OCI-LY3 (cell line): ENCODE measurements at regions not wholly inside any gene's neighbourhood (a gene's known extent, or its start where the extent isn't known, plus 50 kb on each side); places are given as distances from the start of the nearest gene placed in this dataset.

Experiments used
- EZH2phosphoT487 ChIP-seq: fragments of 200-600 bp; shearing (Covaris generic); IDR thresholded peaks from 2 replicates; pipeline ENCODE4 v1.6.1; 2018; ENCODE audit warnings: antibody characterized with exemption, mixed run types, low read depth
- TF ChIP-seq, protein P1 (sequence below): fragments of 200-600, 300-600 bp; sonication (generic); IDR thresholded peaks from 2 replicates; pipeline ENCODE4 v1.5.1; 2014; ENCODE audit warnings: antibody characterized with exemption, low read length, low read depth

DNA sequence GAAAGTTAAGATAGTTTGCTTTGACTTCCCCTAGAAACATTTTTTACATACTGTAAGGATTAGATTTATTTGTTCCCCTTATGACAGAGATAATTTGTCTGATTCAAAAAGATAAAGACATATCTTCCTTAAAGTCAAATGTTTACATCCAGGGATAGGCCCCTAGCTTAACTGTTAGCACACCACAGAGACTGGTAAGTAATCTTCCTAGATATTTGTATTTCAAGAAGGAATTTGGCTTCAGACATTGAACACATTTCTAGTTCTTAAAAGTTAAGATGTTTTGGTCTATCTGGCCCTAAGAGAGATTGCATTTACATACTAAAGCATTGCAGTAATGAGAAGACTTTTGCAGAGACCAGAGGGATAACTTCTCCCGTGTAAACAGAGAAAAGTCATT lies 1201.1 kb upstream of the GJE1 start:
- TF ChIP-seq, protein P1, sequence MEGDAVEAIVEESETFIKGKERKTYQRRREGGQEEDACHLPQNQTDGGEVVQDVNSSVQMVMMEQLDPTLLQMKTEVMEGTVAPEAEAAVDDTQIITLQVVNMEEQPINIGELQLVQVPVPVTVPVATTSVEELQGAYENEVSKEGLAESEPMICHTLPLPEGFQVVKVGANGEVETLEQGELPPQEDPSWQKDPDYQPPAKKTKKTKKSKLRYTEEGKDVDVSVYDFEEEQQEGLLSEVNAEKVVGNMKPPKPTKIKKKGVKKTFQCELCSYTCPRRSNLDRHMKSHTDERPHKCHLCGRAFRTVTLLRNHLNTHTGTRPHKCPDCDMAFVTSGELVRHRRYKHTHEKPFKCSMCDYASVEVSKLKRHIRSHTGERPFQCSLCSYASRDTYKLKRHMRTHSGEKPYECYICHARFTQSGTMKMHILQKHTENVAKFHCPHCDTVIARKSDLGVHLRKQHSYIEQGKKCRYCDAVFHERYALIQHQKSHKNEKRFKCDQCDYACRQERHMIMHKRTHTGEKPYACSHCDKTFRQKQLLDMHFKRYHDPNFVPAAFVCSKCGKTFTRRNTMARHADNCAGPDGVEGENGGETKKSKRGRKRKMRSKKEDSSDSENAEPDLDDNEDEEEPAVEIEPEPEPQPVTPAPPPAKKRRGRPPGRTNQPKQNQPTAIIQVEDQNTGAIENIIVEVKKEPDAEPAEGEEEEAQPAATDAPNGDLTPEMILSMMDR, result no peak
- TF ChIP-seq EZH2phosphoT487, result no peak
